HEK293T (cell line): ENCODE measurements at regions not wholly inside any gene's neighbourhood (a gene's known extent, or its start where the extent isn't known, plus 50 kb on each side); places are given as distances from the start of the nearest gene placed in this dataset.

Source experiments
- SP1 ChIP-seq: fragments of 450-650 bp; IDR thresholded peaks from 2 replicates; pipeline ENCODE4 v1.6.1; 2017
- SUZ12 ChIP-seq: fragments of 450-650 bp; IDR thresholded peaks from 2 replicates; pipeline ENCODE4 v1.6.1; 2016; ENCODE audit warnings: mild to moderate bottlenecking

DNA sequence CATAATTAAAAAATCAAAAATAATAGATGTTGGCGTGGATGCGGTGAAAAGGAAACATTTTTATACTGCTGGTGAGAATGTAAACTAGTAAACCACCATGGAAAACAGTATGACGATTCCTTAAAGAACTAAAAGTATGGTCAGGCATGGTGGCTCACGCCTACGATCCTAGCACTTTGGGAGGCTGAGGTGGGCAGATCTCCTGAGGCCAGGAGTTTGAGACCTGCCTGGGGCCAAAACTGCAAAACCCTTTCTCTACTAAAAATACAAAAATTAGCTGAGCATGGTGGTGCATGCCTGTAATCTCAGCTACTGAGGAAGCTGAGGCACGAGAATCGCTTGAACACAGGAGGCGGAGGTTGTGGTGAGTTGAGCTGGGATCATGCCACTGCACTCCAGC, 195.7 kb upstream of the BMP4 start:
- no peak for TF ChIP-seq SP1
- no peak for TF ChIP-seq SUZ12
